ENCODE measurements at regions not wholly inside any gene's neighbourhood (a gene's known extent, or its start where the extent isn't known, plus 50 kb on each side); places are given as distances from the start of the nearest gene placed in this dataset.

GRCh38 chr13:22776394-22777186 lies 404.2 kb upstream of the SGCG start:
- Histone ChIP-seq H3K27me3 (ENCODE audit: insufficient read depth, low read length) (no peaks in the 10 kb centered on the region), H2AK5ac (ENCODE audit: insufficient read length, low read length) (no peak overlapping the region), H3K23me2 (ENCODE audit: insufficient read length, low read depth, low read length, poor library complexity, severe bottlenecking) (no peaks in the 10 kb centered on the region), H2BK15ac (ENCODE audit: low read depth, low read length) (no peak overlapping the region), H3K23ac (ENCODE audit: insufficient read length, low read depth, low read length) (no peak overlapping the region), H3K4ac (ENCODE audit: low read depth, low read length) (no peak overlapping the region), H4K91ac (ENCODE audit: insufficient read length, low read depth, low read length) (no peak overlapping the region), H3K27ac (ENCODE audit: insufficient read length, low read depth, low read length) (no peak overlapping the region), H3K79me2 (ENCODE audit: insufficient read depth, low read length) (no peaks in the 10 kb centered on the region), H3K9me3 (ENCODE audit: control insufficient read depth, low read depth, low read length) (no peaks in the 10 kb centered on the region), H3K56ac (ENCODE audit: insufficient read length, low read depth, low read length) (no peak overlapping the region), H3K4me1 (ENCODE audit: insufficient read depth, low read length) (no peaks in the 10 kb centered on the region), H3K14ac (ENCODE audit: insufficient read depth, low read length) (no peak overlapping the region), H4K8ac (replicated peaks; ENCODE audit: insufficient read length, low read depth, low read length) (no peak overlapping the region), H3K9ac (ENCODE audit: extremely low read depth, insufficient read length, low read length) (no peak overlapping the region), H2AFZ (ENCODE audit: low read length) (no peak overlapping the region), H2BK120ac (ENCODE audit: low read depth, low read length, poor library complexity, severe bottlenecking) (no peak overlapping the region), H2BK20ac (ENCODE audit: low read depth, low read length, poor library complexity, severe bottlenecking) (no peak overlapping the region), H3K79me1 (ENCODE audit: insufficient read depth, low read depth, low read length, poor library complexity, severe bottlenecking) (no peaks in the 10 kb centered on the region), H2BK5ac (ENCODE audit: insufficient read length, low read length) (no peak overlapping the region), H3T11ph (ENCODE audit: low read length) (no peak overlapping the region), H3K18ac (ENCODE audit: insufficient read length, low read depth, low read length) (no peak overlapping the region), H4K20me1 (ENCODE audit: control insufficient read depth, insufficient read depth, insufficient read length) (no peaks in the 10 kb centered on the region), H2BK12ac (ENCODE audit: insufficient read length, low read depth, low read length) (no peak overlapping the region), H4K5ac (ENCODE audit: insufficient read length, low read depth, low read length) (no peak overlapping the region), H3K4me2 (ENCODE audit: insufficient read depth, insufficient read length, low read length) (no peak overlapping the region)
- Mint-ChIP-seq H3K4me1 (0 out of 4 replicates have a peak, but pooled peaks cover 0 to 3% of the 10 kb centered on the region in 2 experiments), H3K27ac (no peak overlapping the region), H3K4me3 (no peak overlapping the region), H3K27me3 (ENCODE audit: low read depth) (no peaks in the 10 kb centered on the region), H3K9me3 (no peaks in the 10 kb centered on the region; a peak in 2 of 5 replicates), H3K36me3 (ENCODE audit: insufficient read depth in 1 of 3, low read depth in 3 of 3) (no peaks in the 10 kb centered on the region)
- no peak for DNase-seq
- no peak for TF ChIP-seq CTCF (conservative IDR thresholded peaks at IDR 0.05)
- no CpG with 5 or more reads among the region's 15 CpGs for WGBS (ENCODE audit: extremely low coverage, insufficient read length, low lambda C conversion rate)
